NCI-H446 treated with DMSO at 0.1 percent for 48 hours (cell line): ENCODE measurements at regions not wholly inside any gene's neighbourhood (a gene's known extent, or its start where the extent isn't known, plus 50 kb on each side); places are given as distances from the start of the nearest gene placed in this dataset.
"Not testable (repeated sequence)": the region's sequence is repeated elsewhere in the genome, so short reads cannot be mapped to it uniquely, and the experiment has no call there.

Experiments
- DNase-seq: peaks from one replicate; lab custom pipeline; 2025; lab: John Stamatoyannopoulos, UW

DNA sequence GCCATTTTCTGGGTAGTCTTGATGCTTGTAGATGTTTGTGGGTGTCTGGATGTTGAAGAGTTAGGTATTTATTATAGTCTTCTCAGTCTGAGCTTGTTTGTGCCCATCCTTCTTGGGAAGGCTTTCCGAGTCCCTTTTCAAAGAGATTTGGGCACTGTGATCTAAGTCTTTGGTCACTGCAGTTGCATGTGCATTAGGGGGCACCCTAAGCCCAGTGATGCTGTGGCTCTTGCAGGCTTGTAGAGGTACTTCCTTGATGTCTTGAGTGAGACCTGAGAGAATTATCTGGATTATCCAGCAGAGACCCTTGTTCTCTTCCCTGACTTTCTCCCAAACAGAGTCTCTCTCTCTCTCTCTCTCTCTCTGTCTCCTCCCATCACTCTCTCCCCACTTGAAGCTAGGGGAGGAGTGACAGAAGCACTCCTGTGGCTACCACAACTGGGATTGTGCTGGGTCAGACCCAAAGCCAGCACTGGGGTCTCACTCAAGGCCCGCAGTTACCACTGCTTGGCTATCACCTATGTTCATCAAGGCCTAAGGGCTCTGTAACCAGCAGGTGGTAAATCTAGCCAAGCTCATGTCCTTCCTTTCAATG is 68.5 kb downstream of the TMCO5A start:
- no peak for DNase-seq

DNA sequence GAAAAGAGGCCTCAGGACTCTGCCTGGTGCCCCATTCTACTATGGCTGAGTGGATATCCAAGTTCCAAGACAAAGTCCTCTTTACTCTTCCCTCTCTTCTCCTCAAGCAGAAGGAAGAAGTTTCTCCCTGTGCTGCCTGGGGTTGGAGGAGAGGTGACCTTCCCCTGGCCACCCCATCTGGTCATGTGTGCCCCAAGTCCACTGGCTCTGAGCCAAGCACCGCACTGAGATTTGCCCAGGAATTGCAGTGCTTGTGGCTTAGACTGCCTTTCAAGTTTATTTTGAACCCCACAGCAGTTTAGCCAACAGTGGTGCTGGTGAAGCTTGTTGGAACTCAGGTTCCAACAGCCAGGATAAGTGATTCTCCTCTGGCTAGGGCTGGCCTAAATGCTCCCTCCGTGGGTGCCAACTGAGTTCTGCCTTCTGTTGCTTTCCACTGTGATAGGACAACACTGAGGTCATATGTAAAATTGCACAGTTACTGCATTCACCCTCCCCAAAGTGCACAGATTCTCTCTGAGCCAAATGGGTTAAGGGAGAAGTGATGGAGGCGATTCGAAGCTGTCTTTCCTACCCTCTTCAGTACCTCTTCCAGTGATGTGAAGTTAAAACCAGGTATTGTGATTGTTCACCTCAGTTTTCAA is 69.9 kb downstream of the TMCO5A start:
- DNase-seq, result no peak

DNA sequence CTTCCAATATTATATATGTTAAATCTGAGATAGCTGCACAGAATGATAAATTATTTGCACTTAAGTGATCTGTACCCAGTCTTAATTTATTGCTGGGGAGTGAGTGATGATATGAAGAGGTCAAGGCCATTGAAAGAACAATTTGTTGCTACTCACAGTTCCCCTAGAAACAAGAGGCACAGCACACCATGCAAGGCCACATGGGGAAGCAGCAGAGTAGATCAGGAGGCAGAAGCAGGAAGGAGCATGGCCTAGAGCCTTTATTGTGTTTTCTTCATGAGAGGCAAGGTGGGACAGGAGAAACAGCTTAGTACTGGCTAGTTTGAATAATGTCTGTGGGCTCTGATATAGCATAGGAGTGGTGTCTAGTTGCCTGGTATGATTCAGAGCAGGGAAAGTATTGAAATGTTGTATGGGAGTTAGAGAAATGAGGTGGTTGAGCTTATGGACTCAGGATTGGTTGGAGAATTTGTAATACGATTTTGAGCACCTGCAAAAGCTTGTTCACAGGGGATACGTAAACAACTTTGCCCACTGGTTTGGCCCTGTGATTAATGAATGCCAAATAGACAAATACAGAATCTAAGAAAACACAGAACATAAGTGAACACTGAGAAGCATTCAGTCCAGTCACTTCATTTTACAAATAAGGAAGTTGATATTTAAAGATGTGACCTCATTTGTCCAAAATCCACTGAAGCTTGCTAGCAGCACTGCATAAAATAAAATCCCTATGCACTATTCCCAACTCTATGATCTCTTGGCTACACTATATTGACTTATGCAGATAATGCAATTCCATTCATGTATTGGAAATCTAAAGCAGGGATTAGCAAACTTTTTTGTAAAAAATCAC is 71.7 kb downstream of the TMCO5A start:
- no peak for DNase-seq

DNA sequence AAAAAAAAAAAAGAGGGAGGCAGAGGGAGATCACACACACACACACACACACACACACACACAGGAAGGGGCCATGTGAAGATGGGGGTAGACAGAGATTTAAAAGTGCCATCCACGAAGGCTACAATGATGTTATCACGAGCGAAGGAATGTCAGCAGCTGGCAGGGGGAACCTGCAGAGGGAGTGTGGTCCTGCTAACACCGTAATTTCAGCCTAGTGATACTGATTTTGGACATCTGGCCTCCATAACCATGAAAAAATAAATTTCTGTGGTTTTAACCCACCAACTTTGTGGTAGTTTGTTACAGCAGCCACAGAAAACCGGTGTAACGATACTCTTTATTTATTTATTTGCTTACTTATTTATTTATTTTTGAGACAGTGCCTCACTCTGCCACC is 76.0 kb downstream of the TMCO5A start:
- DNase-seq, result no peak

DNA sequence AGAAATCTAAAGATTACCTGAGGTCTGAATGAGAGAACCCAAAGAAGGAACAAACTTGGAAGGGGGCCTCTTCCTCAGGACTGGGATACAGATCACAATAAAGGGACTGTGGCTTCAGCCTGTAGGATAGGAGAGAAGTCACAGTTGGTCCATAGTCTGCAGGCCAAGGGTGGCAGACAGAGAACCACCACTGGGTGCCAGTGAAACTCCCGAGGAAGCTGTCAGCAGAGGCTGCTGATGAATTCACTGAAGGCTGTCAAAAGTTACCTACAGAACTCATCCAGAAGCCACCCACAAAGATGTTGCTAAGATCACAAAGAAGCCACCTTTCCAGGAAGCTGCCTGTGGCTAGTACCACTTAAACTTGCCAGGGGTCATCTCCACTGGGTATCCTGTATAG is 78.5 kb downstream of the TMCO5A start:
- no peak for DNase-seq

DNA sequence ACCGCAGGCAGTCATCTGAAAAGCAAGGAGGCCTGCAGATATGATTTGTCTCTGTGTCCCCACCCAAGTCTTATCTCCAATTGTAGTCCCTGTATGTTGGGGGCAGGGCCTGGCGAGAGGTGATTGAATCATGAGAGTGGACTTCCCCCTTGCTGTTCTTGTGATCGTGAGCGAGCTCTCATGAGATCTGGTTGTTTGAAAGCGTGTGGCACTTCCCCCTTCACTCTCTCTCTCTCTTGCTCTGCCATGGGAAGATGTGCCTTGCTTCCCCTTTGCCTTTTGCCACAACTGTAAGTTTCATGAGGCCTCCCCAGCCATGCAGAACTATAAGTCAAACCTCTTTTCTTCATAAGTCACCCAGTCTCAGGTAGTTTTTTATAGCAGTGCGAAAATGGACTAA is 83.3 kb downstream of the TMCO5A start:
- no peak for DNase-seq

DNA sequence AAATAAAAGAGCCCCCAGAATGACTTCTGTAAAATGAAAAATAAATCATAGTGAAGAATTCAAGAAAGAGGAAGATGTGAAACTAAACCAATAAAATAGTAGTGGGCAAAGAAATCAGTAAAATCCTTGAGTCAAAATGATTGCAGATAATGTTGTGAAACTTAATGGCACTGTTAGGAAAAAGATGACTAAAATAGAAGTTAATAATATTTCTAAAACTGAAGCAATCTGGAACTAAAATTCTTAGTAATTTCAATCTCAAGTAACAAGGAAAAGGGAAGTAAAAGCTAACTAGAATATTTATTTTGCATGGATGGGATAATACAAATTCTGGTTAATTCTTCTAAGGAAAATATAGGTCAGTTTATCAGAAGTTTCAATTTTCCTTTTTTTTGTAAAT is 84.6 kb downstream of the TMCO5A start:
- DNase-seq, result no peak

DNA sequence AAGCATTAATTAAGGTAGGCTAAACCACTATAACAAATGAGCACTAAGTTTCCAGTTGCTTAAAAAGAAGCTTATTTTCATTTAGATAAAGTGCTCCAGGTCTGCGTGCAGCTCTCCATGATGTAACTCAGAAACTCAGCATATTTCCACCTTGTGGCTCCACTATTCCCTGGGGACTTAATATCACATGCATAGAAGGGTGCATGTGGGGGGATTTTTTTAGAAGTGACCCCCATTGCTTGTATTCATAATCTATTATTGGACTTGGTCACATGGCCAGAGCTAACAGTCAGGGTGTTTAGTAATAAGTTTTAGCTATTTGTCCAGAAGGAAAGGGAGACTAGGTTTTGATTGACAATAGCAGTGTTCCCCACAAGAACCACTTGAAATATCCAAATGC is 86.8 kb downstream of the TMCO5A start:
- DNase-seq, result no peak

DNA sequence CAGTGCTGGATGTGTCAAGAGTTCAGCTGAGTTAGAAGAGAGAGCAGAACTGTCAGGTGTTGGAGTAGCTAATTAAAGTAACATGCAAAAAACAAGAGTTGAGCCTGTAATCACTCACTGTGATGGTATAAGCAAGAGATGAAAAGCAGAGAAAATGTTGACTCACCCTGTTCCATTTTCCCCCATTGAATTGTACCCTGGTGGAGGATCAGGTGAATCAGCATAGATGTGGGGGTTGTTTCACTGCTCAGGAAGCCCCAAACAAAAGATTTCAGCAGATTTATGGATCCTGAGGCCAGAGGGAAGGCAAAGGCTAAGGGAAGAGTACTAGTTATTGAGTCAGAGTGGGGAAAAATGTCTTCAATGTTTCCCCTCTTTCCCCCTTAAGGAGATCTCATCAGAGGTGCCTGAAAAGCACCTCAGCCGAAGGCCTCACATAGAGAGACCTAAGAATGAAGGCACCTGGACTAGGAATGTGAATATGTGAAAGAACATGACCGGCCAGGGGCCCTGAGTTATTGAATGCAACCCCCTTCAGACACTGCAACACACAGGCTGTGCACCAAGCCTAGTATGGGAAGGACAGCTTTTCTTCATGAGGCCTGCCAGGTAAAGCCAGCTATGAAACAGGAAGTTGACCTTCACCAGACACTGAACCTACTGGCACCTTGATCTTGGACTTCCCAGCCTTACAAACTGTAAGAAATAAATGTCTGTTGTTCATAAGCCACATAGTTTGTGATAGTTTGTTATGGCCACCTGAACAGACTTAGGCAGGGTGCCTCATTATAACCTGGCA is 90.1 kb downstream of the TMCO5A start:
- DNase-seq, result no peak

DNA sequence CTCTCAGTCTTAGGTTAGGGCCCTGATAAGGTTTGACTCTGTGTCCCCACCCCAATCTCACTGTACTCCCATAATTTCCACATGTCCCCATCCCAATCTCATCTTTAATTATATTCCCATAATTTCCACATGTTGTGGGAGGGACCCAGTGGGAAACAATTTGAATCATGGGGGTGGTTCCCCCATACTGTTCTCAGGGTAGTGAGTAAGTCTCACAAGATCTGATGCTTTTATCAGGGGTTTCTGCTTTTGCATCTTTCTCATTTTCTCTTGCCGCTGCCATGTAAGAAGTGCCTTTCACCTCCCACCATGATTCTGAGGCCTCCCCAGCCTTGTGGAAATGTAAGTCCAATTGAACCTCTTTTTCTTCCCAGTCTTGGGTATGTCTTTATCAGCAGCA is 91.2 kb downstream of the TMCO5A start:
- not testable (repeated sequence) for DNase-seq

DNA sequence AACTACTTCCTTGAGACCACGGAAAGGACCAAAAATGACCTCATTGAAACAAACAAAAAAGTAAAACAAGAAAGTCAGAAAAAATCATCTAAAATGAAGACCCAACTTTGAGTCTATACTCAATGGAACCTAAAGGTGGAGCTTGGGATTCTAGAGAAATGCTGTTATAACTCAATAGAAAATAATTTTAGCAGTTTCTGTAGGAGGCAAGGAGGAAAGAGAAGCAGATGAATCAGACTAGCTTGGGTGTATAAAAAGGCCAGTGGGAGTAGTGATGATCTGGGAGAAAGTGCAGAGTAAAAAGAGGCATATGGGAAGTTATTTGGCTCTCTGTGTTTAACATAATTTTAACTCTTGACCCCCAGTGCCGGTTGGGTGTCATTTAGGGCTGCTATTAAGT is 94.4 kb downstream of the TMCO5A start:
- no peak for DNase-seq

DNA sequence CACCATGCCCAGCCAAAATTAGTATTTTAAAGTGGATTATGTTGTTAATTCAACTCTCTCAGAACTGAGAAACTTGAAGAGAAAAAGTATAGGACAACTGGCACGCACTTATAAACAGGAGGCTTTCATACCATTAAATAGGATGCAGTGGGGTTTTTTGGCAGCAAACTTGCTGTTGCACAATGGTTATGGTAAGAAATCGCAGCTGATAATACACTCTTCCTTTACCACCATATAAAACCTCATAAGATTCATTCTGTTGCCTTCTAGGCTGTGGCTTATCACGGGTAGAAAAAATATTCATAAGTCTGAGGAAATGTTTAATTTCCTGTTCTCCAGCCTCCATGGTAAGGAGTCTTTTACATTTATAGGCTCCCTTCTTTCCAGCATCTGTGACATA is 95.3 kb downstream of the TMCO5A start:
- DNase-seq, result no peak

DNA sequence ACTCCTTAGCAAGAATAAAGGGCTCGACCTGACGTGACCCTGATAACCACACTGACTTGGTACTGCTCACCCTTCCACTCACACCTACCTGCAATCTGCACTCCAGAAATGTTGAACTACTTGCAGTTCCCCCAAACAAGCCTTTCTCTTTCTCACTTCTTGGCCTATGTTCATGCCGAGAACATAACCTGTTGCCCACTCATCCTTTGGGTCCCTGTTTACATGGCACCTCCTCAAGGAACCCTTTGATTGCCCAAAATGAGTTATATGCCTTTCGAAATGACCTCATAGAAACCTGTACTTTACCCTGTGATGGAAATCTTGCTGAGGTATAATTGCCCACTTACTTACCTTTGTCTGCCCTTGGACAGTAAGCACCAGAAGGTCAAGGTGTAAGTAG is 96.2 kb downstream of the TMCO5A start:
- DNase-seq, result no peak

DNA sequence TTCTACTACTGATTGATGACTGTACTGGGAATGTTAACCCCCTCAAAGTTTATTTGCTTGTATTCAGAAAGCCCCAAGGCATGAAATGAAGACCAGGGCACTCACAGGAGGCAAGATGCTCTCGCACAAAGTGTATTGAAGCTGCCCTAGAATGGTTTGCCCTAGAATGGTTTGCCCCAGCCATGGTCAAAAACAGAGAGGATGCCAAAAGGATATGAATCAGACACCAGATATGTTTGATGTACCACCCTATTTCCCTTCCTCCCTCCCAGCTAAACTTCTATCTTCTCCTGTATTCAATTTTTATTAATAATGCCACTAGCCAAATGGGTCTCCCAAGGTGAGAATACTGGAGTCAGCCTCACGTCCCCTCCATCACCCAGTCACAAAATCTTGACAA is 101.3 kb downstream of the TMCO5A start:
- no peak for DNase-seq

DNA sequence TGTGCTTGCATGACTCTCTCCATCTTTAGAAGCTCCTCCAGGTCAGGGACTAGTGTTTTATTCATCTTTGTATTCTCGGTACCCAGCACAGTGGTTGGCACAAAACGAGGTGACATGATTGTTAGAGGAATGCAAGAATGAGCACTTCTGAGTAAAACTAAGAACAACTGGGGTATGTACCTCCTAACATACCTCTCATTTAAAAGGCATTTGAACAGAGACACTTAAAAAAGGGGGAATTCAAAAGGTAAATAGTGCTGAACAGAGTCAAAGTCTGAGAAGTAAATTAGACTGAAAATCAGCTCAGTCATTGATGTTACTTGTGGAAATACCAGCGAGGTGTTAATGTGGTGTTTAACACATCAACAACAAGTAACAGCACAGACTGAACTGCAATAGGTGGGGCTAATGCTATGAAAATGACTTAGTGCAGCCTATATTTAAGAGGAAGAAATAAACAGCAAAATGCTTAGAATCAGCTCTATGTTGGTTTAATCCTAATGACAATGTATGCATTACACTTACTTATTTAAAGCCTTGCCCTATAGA is 102.4 kb downstream of the TMCO5A start:
- DNase-seq, result no peak

DNA sequence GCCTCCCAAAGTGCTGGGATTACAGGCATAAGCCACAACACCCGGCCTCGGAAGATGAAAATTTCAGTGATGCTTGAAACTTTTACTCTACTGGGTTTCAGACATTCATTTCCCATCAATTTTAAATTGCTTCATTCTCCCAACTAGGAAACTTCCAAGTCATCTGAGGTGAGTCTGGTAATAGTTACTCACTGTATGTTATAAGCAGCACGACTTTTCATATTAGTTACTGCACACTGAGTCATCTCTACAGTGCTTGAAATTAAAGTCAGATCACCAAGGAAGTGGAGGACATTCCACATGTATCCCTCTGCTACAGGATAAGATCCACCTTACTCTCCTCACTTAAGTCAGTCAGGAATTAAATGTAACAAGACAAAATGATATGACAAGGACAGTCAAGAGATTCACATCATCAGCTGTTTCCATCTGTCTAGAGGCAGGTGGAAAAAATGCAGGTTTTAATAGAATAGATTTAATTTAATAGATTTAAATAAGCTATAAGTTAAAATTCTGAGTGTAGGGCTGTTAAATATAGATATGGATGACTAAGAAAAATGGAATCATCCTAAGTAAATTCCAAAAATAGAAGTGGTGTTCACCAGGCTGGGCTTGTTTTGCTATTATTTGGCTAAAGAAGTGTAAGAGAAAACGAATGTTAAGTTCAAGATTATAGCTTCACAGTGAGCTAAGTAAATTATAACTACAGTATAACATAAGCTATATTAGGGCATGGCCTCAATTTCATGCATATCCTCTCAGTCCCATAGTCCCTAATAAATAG is 104.4 kb downstream of the TMCO5A start:
- DNase-seq, result no peak

DNA sequence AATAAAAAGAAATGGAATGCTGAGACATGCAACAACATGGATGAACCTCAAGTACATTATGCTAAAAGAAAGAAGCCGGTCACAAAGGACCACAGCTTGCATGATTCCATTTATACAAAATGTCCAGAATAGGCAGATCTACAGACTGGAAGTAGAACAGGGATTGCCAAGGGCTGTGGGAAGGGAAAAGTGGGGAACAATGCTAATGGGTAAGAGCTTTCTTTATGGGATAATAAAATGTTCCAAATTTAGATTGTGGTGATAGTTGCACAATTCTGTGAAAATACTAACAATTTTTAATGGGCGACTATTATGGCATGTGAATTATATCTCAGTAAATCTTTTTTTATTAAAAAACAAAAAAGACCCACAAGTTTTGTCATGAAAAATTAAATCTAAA is 106.2 kb downstream of the TMCO5A start:
- no peak for DNase-seq

DNA sequence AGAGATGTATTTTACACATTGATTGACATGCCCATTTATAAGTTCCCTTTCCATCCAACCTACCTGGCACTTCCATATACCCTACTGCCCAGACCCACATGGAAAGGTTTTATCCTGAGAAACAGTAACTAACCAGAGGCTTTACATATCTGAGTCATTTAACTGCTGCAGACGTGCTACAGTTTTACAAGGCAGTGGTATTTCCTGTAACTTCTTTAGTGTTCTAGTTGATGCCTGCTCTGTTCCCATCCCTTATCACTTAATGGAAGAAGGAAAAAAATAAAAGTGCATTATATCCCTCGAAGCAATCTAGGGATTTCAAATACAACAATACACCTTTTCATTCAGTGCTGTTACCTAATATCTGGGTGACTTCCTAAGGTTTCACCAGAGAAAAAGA is 107.1 kb downstream of the TMCO5A start:
- DNase-seq, result no peak

DNA sequence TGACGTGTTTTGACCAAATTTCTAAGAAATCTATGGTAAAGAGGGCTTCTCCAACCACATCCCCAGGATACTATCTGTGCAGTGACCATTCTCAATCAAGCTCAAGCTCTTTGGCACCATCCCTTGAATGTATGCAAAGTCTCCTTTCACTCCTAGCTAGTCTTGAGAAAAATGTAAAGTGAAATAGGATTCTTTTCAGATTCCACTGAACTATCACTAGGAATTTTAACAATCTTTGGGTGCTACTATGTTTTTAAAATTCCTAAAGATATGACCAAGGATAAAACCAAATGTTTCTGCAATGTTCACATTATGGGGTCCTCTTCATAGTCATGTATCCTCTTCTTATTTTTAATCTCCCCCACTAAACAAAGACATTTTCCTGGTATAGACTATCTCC is 107.8 kb downstream of the TMCO5A start:
- no peak for DNase-seq

DNA sequence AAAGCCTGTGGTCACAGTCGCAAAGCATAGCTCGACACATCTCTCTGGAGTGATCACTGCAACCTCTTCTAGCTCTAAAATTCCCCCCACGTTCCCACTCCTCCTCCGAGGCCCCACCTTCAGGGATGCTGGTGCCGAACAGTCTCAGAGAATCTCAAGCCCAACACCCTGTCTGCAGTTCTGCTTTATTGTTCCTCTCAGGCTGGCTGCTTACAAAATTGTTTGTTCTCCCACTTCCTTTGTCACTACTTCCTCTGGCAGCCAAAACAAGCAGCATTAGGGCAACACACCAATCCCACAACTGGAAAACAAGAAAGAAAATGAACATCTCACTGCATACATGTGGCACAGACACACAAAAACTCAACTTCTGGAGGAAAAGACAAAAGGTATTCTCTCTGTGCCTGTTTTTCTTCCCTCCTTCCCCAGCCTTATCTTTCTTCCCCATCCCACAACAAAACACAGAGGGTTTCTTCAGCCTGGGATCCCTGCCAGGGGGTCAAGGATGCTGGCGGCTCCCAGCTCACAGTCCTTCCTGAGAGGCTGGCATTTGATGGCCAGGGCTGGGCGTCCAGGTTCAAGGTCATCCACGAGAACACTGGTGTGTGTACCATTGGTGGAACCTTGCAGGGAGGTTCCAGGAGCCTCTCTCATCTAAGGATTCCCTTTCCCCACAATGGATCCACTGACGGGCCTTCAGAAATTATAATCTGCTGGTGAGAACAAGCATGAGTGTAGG is 108.4 kb downstream of the TMCO5A start:
- no peak for DNase-seq
